ENCODE measurements at regions not wholly inside any gene's neighbourhood (a gene's known extent, or its start where the extent isn't known, plus 50 kb on each side); places are given as distances from the start of the nearest gene placed in this dataset.

GRCh38 chr18:50451100-50451842, 76.4 kb downstream of the SKA1 start:
- Histone ChIP-seq H3K27me3 (no peaks in the 10 kb centered on the region), H3K4me1 (no peaks in the 10 kb centered on the region), H3K9me3 (no peaks in the 10 kb centered on the region), H3K36me3 (no peaks in the 10 kb centered on the region), H3K4me3 (no peak overlapping the region), H3K27ac (no peak overlapping the region)
- intact Hi-C loops (cut with DNase I), result no loop called here
- no peak for DNase-seq (ENCODE audit: extremely low spot score in 2 of 2)
- TF ChIP-seq CTCF (IDR thresholded peaks at IDR 0.05) (no peak), POLR2AphosphoS5 (IDR thresholded peaks at IDR 0.05; ENCODE audit: insufficient read depth in 1 of 2, low read depth in 1 of 2) (no peak), POLR2A (IDR thresholded peaks at IDR 0.05) (no peak)

DNA sequence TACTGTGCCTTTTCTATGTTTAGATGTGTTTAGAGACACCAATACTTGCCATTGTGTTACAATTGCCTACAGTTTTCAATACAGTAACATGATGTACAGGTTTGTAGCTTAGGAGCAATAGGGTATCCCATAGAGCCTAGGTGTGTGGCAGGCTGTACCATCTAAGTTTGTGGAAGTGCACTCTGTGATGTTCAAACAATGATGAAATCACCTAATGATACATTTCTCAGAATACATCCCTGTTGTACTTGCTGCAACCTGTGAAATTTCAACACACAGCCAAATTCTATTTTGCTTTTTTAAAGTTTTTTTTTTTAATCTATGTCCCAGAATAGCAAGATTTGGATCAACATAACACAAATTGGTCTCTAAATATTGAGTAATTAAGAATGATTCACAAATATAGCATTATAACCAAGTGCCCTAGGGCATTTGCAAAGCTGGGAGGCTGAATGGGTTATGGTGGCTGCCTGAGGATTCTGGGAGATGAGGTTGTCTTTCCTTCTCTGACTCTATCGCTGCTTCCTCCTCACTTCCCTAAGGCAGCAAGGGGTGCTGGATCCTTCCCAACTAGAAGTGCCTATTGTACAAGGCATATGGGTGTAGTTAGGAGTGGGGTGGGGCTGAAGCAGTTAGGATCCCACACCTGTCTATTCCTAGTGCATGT, 78.3 kb downstream of the SKA1 start:
- DNase-seq (ENCODE audit: extremely low spot score in 2 of 2), result no peak
- H3K4me1 ChIP-seq, result no peaks in the 10 kb centered on the region
- H3K27ac ChIP-seq, result no peak overlapping the region
- no peak overlapping the region for H3K4me3 ChIP-seq
- TF ChIP-seq POLR2AphosphoS5 (IDR thresholded peaks at IDR 0.05; ENCODE audit: insufficient read depth in 1 of 2, low read depth in 1 of 2), result no peak
- TF ChIP-seq POLR2A (IDR thresholded peaks at IDR 0.05), result no peak
- TF ChIP-seq CTCF (IDR thresholded peaks at IDR 0.05), result no peak
- H3K27me3 ChIP-seq, result no peaks in the 10 kb centered on the region
- no peaks in the 10 kb centered on the region for H3K9me3 ChIP-seq
- intact Hi-C loops (cut with DNase I), result no loop called here
- no peaks in the 10 kb centered on the region for H3K36me3 ChIP-seq

- no peaks in the 10 kb centered on the region for H3K4me1 ChIP-seq
- intact Hi-C loops (cut with DNase I), result no loop called here
- no peak overlapping the region for H3K27ac ChIP-seq
- H3K4me3 ChIP-seq, result no peak overlapping the region
- TF ChIP-seq CTCF (IDR thresholded peaks at IDR 0.05) (no peak), POLR2AphosphoS5 (IDR thresholded peaks at IDR 0.05; ENCODE audit: insufficient read depth in 1 of 2, low read depth in 1 of 2) (no peak), POLR2A (IDR thresholded peaks at IDR 0.05) (no peak)
- no peak for DNase-seq (ENCODE audit: extremely low spot score in 2 of 2)
- H3K27me3 ChIP-seq, result no peaks in the 10 kb centered on the region
- H3K36me3 ChIP-seq, result no peaks in the 10 kb centered on the region
- no peaks in the 10 kb centered on the region for H3K9me3 ChIP-seq
Observed at GRCh38 chr18:50453732-50454131, 78.9 kb downstream of the SKA1 start.

- Histone ChIP-seq H3K4me3 (no peak overlapping the region), H3K9me3 (no peaks in the 10 kb centered on the region), H3K4me1 (no peaks in the 10 kb centered on the region), H3K27me3 (no peaks in the 10 kb centered on the region), H3K36me3 (no peaks in the 10 kb centered on the region), H3K27ac (no peak overlapping the region)
- intact Hi-C loops (cut with DNase I), result no loop called here
- TF ChIP-seq POLR2A (IDR thresholded peaks at IDR 0.05) (no peak), POLR2AphosphoS5 (IDR thresholded peaks at IDR 0.05; ENCODE audit: insufficient read depth in 1 of 2, low read depth in 1 of 2) (no peak), CTCF (IDR thresholded peaks at IDR 0.05) (no peak)
- no peak for DNase-seq (ENCODE audit: extremely low spot score in 2 of 2)
Observed at GRCh38 chr18:50454387-50454988, 79.6 kb downstream of the SKA1 start.

GRCh38 chr18:50456285-50456684, 81.4 kb downstream of the SKA1 start:
- Histone ChIP-seq H3K27ac (no peak overlapping the region), H3K36me3 (no peaks in the 10 kb centered on the region), H3K27me3 (no peaks in the 10 kb centered on the region), H3K9me3 (no peaks in the 10 kb centered on the region), H3K4me1 (no peaks in the 10 kb centered on the region), H3K4me3 (no peak overlapping the region)
- intact Hi-C loops (cut with DNase I), result no loop called here
- TF ChIP-seq CTCF (IDR thresholded peaks at IDR 0.05) (no peak), POLR2AphosphoS5 (IDR thresholded peaks at IDR 0.05; ENCODE audit: insufficient read depth in 1 of 2, low read depth in 1 of 2) (no peak), POLR2A (IDR thresholded peaks at IDR 0.05) (no peak)
- no peak for DNase-seq (ENCODE audit: extremely low spot score in 2 of 2)

Measured in vagina (tissue), 2 donors.